HG03469 (cell line): ENCODE measurements at regions not wholly inside any gene's neighbourhood (a gene's known extent, or its start where the extent isn't known, plus 50 kb on each side); places are given as distances from the start of the nearest gene placed in this dataset.
"Not testable (repeated sequence)": the region's sequence is repeated elsewhere in the genome, so short reads cannot be mapped to it uniquely, and the experiment has no call there.

Experiments
- ATAC-seq: cut with Tn5 transposase; IDR thresholded peaks from one replicate; pipeline ENCODE4 v1.9.1; 2021; ENCODE audit warnings: mild to moderate bottlenecking, moderate library complexity, moderate number of reproducible peaks; ENCODE audit not compliant: unreplicated experiment

DNA sequence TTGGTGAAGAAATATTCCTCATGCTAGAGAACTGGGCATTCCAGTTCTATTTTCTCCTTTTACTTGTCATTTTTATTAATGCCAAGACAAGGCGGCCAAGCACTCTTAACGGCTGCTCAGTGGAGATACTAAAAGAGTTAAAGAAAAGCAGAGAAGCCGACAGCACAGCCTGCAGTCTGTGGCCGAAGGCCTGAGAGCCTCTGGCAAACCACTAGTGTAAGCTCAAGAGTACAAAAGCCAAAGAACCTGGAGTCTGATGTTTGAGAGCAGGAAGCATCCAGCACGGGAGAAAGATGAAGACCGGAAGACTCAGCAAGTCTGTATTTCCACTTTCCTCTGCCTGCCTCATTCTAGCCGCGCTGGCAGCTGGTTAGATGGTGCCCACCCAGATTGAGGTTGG, 167.1 kb upstream of the FUT9 start:
- no peak for ATAC-seq

DNA sequence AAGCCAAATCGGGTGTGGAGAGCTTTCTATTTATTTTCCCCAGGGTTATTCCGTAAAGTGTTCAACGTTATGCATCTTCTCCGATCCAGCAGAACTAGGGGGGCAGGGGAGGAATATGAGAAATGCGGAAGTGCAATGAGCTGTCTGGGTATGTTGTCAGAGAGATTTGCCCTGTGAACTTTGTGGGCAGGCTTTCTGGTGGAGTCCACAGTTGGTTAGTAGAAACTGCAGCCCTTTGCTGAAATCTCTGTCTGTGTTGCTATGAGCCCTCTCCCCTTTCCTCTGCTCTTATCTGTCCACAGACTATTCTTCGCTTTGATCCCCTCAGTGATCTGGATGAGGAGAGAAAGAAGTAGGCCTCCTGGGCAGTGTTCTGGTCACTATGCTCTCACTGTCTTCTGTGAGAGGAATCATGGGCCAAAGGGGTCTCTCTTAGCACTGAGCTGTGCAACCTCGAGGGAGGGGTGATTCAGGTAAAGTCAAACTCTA, 158.9 kb upstream of the FUT9 start:
- ATAC-seq = no peak

DNA sequence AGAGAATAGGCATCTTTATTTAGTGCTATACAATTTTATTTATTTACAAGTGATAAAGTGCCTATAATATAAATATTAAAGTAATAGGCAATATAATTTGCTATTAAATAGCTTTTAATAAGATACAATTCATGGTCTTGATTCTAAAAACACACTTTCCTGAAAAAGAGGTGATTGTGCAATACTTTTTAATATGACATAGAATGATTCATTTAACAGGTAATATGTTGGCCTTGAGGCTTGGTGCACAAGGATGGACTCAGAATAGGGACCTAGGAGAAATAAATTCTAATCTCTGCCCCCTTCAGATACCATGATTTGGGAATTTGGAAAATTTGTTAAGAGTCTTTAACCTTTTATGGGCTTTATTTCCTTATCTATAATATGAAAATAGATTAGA, 149.9 kb upstream of the FUT9 start:
- ATAC-seq = no peak

DNA sequence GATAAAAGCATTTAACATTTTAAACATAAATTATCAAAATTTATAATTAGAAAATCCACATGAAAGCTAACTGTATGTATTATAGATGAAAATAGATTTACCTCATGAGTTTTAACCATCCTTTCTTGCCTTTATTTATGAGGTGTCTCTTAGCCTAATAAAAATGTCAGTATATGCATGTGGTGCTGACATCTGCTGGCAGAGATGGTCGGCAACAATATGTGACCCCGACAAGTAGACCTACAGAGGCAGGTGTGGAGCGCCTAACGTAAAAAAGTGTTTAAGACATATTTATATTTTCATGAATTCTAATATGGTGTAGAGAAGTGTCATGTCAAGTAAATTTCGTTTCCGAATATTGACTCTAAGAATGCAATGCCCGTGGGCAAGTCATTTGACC, 149.0 kb upstream of the FUT9 start:
- no peak for ATAC-seq

DNA sequence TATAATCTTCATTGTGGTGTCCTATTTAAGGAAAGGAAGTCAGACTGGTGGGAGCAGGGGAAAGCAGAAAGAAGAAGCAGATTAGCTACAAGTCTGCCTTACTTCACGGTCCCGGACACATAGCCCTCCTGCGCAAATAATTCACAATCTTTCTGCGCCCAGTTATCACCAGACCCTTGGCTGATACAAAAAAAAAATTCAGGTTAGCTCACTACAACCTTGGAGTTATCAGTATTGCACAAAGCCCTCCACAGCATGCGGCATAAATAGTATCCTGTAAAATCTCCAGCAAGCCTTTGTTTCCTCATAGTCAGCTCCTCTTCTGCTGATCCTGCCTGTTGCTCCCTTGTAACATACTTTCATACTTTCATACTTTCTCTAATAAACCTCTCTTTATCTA, 148.6 kb upstream of the FUT9 start:
- no peak for ATAC-seq

DNA sequence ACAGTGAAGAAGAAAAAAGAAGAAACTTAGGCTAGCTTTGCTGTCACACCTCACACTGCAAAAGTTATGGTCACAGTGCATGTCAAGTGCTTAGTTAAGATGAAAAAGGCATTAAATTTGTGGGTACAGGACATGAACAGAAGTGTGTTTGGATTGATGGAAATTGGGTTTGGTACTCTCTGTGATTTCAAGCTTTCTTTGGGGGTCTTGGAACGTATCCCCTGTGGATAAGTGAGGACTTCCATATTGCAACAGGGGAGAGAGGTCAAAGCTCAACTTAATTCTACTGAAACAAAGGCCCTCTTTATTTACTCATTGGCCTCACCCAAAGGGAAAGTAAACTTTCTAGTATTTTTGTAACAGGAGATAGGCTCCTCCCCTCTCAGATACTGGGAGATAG, 138.3 kb upstream of the FUT9 start:
- ATAC-seq = no peak

DNA sequence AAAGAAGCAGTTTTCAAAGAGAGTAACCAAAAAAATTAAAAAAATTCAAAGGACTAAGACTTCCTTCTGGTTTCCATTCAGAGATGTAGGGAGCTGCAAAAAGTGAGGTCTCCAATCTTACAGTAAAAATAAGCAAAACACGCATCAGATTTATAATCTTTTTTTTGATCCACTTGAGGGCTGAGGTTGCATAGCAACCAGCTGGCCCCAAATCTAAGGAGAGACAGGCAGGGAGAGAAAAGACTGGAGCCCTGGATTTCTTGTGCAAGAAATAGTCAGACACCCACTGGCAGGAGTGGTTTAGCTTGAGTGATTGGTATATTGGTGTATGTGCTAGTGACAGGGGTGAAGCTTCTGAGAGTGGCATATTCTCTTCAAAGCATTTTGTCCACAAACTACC, 135.9 kb upstream of the FUT9 start:
- no peak for ATAC-seq

DNA sequence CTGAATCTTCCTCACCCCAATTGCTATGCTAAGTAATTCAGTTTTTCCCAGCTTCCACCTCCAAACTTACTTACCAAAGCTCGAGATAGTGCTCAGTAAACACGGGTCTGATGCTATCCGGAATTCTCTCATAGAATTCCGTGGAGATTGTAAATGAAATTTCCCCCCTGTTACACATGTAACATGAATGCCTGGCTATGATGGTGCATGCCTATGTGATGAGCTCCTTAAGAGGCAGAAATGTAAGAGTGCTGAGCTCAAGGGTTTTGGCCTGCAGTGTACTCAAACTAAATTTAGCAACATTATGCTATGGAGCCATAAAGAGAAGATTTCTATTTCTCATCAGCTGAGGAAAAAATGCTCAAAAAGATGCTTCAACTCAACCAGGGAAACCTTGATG, 133.4 kb upstream of the FUT9 start:
- ATAC-seq = no peak

DNA sequence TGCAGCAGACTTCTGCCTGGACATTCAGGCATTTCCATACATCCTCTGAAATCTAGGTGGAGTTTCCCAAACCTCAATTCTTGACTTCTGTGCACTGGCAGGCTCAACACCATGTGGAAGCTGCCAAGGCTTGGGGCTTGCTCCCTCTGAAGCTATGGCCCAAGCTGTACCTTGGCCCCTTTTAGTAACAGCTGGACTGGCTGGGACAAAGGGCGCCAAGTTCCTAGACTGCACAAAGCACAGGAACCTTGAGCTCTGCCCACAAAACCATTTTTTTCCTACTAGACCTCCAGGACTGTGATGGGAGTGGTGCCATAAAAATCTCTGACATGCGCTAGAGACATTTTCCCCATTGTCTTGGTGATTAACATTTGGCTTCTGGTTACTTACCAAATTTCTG, 127.1 kb upstream of the FUT9 start:
- not testable (repeated sequence) for ATAC-seq

DNA sequence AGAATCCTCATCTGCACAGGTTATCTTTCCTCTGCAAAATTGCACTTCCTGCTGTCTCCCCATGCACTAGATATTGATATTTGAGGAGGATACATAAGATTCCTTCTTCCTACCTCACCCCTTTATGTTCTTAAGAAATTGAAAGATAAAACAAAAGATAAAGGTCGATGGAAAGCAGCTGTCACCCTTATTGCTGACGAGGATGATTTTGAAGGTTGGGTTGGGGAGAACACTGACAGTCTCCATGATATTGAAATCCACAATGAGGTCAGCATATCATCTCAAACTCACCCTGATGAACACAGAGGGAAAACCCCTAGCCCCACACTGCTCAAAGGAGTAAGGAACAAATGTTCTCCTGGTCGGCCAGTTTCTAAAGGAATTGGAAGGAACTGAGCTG, 110.6 kb upstream of the FUT9 start:
- no peak for ATAC-seq

DNA sequence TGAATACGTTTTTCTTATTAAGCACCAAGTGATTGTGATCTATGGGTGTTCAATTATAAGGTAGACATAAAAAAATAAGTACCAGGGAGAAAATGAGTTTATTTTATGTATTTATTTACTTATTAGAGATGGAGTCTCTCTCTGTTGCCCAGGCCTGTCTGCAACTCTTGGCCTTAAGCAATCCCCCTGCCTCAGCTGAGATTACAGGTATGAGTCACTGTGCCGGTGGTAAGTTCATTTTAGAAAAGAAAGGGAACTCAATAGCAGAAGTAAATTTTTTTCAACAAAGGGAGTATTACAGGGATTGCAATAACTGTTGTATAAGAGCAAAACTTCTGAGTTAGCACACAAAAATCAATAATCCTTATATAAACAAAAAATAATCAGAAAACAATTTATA, 98.7 kb upstream of the FUT9 start:
- no peak for ATAC-seq

DNA sequence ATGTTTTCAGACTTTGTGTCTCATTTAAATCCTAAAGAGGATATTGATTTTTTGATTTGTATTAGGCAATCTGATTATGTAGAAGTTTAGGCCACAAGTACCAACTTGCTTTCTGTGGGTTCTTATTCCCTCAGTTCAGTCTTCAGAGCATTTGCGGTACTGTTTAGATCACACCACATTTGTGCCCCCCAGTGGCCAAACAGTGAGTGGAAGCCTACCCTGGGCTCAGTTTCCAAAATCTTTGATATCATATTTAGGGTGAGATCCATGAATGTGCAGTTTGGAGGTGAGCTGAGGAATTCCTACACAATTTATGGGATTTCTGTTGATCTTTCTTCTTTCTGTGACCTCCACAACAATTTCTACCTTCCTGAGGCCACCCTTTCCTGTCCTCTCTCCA, 92.3 kb upstream of the FUT9 start:
- ATAC-seq = no peak

DNA sequence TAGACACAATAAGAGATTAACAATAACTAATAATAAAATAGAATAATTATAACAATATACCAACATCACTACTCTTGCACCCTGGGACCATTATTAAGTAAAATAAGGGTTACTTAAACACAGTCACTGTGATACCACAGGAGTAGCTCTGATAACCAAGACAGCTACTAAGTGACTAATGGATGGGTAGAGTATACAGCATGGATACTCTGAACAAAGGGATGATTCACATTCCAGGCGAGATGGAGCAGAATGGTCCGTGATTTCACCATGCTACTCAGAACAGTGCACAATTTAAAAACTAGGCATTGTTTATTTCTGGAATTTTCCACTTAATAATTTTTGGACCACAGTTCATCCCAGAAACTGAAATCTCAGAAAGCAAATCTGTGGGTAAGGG, 80.0 kb upstream of the FUT9 start:
- no peak for ATAC-seq

DNA sequence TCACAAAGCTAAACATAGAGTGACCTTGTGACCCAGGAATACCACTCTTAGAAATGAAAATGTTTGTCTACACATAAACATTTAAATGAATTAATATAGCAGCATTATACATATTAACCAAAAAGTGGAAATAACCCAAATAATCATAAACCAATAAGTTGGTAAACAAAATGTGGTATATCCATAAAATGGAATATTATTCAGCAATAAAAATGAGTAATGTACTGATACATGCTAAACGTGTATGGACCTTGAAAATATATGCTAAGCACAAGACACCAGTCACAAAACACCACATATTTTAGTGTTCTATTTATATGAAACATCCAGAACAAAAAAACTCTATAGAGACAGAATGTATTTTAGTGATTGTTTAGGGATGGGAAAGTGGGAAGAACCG, 68.9 kb upstream of the FUT9 start:
- no peak for ATAC-seq

DNA sequence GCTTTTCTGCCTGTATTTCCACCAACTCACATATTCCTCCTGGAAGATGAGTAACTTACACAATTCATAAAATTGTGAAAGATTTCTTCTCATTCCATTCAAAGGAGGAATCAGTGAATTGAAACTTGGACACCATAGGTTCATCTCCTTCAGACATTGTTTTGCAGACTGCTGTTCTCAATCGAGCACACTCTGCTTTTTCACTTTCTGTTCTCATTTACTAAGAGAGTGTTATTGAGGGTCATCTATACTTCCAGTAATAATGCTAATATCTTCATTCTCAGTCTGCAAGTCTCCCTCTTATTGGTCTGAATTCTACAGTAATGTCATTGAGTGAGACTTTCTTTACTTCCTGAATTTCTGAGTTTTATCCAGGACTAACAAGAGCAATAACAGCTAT, 67.5 kb upstream of the FUT9 start:
- ATAC-seq = no peak

DNA sequence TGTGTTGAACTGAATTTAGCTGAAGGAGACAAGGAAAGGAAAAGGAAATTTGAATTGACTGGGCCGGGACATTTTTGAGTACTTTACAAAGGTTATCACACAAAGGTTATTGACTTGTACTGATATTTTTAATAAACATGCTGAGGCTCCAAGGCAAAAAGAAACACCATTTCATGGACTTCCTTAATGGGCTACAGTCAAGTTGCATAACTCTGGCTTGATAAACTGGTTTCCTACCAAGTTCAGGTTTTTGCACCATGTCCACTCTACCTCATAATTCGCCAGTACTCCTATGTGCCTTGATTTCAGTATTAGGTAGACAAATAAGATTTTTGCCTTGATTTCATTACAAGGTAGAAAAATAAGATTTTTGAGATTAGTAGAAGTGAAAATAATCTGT, 65.8 kb upstream of the FUT9 start:
- no peak for ATAC-seq

DNA sequence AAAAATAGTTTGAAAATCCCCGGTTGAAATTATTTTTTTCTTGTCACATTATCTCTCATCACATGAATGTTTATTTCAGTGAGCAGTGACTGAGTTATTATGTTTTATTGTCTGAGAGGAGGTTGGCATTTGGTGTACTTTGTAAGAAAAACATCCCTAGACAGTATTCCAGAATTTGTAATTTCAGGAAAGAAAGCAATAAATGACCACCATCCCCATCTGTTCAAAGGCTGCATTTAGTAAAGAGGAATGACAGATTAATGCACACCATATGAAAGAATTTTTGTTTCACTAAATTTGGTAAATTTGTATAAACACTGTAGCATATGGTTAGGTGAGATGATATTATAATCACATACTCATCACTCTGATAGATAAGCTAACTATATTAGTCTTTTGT, 57.1 kb upstream of the FUT9 start:
- ATAC-seq = no peak

DNA sequence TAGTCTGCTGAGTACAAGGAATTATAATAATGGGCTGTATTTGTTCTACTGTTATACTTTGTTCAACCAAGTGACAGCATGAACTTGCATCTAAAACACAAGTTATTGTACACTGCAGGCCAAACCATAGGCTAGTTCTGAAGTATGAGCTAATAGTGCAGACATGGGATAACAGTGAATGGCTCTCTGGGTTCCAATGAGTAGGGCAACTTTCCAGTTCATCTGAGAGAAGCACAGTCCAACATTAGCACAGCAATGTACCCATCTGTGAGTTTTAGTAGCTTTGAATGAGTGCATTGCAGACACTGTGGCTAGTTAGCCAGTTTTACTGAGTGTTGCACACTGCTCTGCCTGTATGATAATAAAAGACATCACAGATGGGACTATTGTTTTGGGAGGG, 56.5 kb upstream of the FUT9 start:
- ATAC-seq = no peak
